ENCODE measurements at regions not wholly inside any gene's neighbourhood (a gene's known extent, or its start where the extent isn't known, plus 50 kb on each side); places are given as distances from the start of the nearest gene placed in this dataset.
"Not testable (repeated sequence)": the region's sequence is repeated elsewhere in the genome, so short reads cannot be mapped to it uniquely, and the experiment has no call there.

GRCh38 chr1:241447031-241447644 lies 72.4 kb downstream of the FH start:
- ATAC-seq = no peak

- ATAC-seq = no peak
Measured at GRCh38 chr1:241444836-241445235, 74.7 kb downstream of the FH start.

GRCh38 chr1:241443561-241443960 lies 76.0 kb downstream of the FH start:
- ATAC-seq = no peak

- no peak for ATAC-seq
Measured at GRCh38 chr1:241442686-241443085, 76.9 kb downstream of the FH start.

GRCh38 chr1:241440904-241441303 lies 78.7 kb downstream of the FH start:
- ATAC-seq = no peak

GRCh38 chr1:241438686-241439085 lies 80.9 kb downstream of the FH start:
- not testable (repeated sequence) for ATAC-seq

GRCh38 chr1:241432241-241432640 lies 75.2 kb upstream of the RGS7 start:
- no peak for ATAC-seq

GRCh38 chr1:241425091-241425490 lies 68.1 kb upstream of the RGS7 start:
- ATAC-seq = not testable (repeated sequence)

- peak; percentile 23 for ATAC-seq
Measured at GRCh38 chr1:241424480-241424971, 67.5 kb upstream of the RGS7 start.

- peak; percentile 17 for ATAC-seq
Measured at GRCh38 chr1:241423541-241424479, 66.8 kb upstream of the RGS7 start.

- no peak for ATAC-seq
Measured at GRCh38 chr1:241422470-241422869, 65.5 kb upstream of the RGS7 start.

- ATAC-seq = no peak
Measured at GRCh38 chr1:241419986-241420385, 63.0 kb upstream of the RGS7 start.

- ATAC-seq = no peak
Measured at GRCh38 chr1:241417258-241417657, 60.3 kb upstream of the RGS7 start.

- ATAC-seq = no peak
Measured at GRCh38 chr1:241413974-241414373, 57.0 kb upstream of the RGS7 start.

- no peak for ATAC-seq
Measured at GRCh38 chr1:241413386-241413785, 56.4 kb upstream of the RGS7 start.

GRCh38 chr1:241412646-241413045 lies 55.6 kb upstream of the RGS7 start:
- no peak for ATAC-seq

- ATAC-seq = no peak
Measured at GRCh38 chr1:241411776-241412338, 54.9 kb upstream of the RGS7 start.

GRCh38 chr1:241411056-241411775 lies 54.2 kb upstream of the RGS7 start:
- no peak for ATAC-seq

GRCh38 chr1:241408170-241408569 lies 51.2 kb upstream of the RGS7 start:
- ATAC-seq = no peak

Measured in esophagus mucosa (tissue), 1 donor.